C4-2B (cell line): ENCODE measurements at regions not wholly inside any gene's neighbourhood (a gene's known extent, or its start where the extent isn't known, plus 50 kb on each side); places are given as distances from the start of the nearest gene placed in this dataset.

Source experiments
- ZFX ChIP-seq: fragments of 450-650 bp; IDR thresholded peaks from 2 replicates; pipeline ENCODE4 v1.6.1; 2017
- TF ChIP-seq, protein P1 (sequence below): fragments of 450-650 bp; conservative IDR thresholded peaks from 2 replicates; pipeline ENCODE4 v1.5.1; 2017; ENCODE audit warnings: mild to moderate bottlenecking

DNA sequence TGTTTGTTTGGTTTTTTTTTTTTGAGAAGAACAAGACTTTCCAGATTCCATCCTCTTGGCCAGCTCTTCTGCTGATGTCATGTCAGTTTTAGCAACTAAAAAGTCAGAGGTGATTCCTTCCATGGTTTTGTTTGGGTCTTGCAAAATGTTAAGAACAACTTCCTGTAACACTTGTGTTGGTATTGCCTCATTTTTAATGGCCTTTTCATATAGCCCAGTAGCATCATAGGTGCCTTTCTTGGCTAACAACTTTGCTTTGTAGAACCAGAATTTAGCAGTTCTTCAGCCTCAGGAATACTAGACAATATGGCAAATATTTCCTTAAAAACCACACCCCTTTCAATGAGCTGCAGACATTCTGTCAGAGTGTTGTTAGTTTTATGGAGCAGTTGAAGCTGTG lies 99.5 kb upstream of the SIRPG start:
- TF ChIP-seq, protein P1, sequence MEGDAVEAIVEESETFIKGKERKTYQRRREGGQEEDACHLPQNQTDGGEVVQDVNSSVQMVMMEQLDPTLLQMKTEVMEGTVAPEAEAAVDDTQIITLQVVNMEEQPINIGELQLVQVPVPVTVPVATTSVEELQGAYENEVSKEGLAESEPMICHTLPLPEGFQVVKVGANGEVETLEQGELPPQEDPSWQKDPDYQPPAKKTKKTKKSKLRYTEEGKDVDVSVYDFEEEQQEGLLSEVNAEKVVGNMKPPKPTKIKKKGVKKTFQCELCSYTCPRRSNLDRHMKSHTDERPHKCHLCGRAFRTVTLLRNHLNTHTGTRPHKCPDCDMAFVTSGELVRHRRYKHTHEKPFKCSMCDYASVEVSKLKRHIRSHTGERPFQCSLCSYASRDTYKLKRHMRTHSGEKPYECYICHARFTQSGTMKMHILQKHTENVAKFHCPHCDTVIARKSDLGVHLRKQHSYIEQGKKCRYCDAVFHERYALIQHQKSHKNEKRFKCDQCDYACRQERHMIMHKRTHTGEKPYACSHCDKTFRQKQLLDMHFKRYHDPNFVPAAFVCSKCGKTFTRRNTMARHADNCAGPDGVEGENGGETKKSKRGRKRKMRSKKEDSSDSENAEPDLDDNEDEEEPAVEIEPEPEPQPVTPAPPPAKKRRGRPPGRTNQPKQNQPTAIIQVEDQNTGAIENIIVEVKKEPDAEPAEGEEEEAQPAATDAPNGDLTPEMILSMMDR: no peak
- no peak for TF ChIP-seq ZFX
